ENCODE measurements at regions not wholly inside any gene's neighbourhood (a gene's known extent, or its start where the extent isn't known, plus 50 kb on each side); places are given as distances from the start of the nearest gene placed in this dataset.

DNA sequence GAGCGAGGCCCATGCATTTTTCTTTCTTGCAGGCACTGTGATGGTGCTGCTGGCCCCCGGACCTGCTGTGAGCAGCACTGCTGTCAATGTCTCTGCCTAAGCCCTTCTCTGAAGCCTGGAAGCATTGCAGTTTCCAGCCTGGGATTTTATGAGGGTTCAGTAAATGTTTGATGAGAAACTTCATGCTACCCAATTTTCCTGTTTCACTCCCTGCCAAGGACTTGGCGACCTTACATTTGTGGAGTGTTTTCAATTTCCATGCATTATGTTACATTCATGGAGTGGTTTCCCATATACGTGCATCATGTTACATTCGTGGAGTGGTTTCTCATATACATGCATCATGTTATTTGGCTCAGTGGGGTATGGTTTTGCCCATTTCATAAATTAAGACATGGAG lies 90.7 kb upstream of the PTCH1 start:
- TF ChIP-seq, protein P1, sequence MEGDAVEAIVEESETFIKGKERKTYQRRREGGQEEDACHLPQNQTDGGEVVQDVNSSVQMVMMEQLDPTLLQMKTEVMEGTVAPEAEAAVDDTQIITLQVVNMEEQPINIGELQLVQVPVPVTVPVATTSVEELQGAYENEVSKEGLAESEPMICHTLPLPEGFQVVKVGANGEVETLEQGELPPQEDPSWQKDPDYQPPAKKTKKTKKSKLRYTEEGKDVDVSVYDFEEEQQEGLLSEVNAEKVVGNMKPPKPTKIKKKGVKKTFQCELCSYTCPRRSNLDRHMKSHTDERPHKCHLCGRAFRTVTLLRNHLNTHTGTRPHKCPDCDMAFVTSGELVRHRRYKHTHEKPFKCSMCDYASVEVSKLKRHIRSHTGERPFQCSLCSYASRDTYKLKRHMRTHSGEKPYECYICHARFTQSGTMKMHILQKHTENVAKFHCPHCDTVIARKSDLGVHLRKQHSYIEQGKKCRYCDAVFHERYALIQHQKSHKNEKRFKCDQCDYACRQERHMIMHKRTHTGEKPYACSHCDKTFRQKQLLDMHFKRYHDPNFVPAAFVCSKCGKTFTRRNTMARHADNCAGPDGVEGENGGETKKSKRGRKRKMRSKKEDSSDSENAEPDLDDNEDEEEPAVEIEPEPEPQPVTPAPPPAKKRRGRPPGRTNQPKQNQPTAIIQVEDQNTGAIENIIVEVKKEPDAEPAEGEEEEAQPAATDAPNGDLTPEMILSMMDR (IDR thresholded peaks at IDR 0.05), result no peak
- TF ChIP-seq POLR2A (IDR thresholded peaks at IDR 0.05), result no peak
- TF ChIP-seq EP300 (IDR thresholded peaks at IDR 0.05), result no peak
